GM19238 (cell line): ENCODE measurements at regions not wholly inside any gene's neighbourhood (a gene's known extent, or its start where the extent isn't known, plus 50 kb on each side); places are given as distances from the start of the nearest gene placed in this dataset.
"Not testable (repeated sequence)": the region's sequence is repeated elsewhere in the genome, so short reads cannot be mapped to it uniquely, and the experiment has no call there.

Experiments
- DNase-seq: peaks from one replicate; pipeline ENCODE4 v3.0.0; 2011; ENCODE audit warnings: low spot score; ENCODE audit not compliant: insufficient read length

DNA sequence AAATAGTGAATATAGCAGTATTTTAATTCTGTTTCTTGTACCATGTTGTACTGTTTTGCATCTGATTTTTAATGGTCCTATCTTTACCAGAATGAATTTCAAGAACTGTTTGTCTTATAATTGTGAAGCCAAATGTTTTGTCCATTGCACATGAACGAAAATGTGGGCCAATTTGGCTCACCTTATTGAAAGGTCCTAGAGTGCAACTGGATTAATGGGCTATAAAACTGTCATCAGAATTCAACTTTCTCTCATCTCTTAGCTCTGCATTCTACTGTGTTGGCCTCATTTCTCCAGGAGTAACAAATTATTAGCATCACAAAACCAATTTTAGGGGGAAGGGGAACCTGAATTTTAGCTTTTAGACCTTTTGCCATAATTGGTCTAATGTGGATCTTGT lies 179.4 kb upstream of the NUDT12 start:
- no peak for DNase-seq

DNA sequence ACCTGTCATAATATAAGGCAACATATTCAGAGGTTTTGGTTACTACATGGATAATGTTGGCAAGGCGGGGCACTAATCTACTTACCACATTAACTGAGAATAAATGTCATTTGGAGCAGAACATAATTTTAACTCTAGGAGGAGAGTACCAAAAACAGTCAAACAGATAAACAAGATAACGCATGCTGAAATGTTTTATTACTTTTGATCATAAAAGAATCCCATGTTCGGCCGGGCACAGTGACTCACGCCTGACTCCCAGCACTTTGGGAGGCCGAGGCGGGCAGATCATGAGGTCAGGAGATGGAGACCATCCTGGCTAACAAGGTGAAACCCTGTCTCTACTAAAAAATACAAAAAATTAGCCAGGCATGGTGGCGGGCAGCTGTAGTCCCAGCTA lies 173.8 kb upstream of the NUDT12 start:
- DNase-seq: not testable (repeated sequence)

DNA sequence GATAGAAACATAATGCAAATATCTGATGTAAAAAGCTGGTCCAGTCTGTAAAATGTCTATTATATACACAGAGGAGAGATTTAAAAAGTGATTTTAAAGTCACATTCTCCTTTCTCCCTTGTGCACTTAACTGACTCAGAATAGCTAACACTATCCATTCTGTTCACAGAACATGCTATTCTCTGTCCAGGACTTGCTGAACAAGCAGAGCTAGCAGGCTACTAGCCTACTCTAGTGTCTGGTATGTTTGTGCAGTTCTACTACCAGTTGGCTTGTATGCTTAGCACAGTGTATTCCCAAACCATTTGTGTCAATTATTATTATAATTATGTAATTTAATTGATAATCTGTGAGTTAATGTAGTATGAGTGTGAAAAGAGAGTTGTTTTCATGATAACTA lies 161.7 kb upstream of the NUDT12 start:
- no peak for DNase-seq

DNA sequence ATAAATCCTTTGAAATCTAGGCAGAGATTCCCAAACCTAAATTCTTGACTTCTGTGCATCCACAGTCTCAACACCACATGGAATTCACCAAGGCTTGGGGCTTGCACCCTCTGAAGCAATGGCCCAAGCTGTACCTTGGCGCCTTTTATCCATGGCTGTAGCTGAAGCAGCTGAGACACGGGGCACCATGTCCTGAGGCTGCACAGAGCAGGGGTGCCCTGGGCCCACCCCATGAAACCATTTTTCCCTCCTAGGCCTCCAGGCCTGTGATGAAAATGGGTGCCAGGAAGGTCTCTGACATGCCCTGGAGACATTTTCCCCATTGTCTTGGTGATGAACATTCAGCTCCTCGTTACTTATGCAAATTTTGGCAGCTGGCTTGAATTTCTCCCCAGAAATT lies 158.6 kb upstream of the NUDT12 start:
- DNase-seq: no peak

DNA sequence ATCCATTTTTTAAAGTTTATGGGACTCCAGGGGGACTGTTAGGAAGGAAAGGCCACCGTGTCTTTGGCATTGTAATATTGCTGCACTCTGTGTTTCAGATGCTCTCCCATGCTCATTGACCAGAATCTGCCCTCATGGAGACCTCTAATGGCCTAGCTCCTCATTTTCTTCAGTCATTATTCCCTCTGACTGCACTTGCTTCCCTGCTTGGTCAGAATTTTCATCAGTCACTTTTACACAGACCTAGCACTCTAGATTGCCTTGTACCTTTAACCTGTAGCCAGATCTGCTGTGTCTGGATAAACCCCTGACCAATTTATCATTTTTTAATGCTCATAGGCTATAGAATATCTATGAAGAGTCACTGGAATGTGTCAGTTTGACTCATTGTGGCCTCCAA lies 155.5 kb upstream of the NUDT12 start:
- DNase-seq: no peak

DNA sequence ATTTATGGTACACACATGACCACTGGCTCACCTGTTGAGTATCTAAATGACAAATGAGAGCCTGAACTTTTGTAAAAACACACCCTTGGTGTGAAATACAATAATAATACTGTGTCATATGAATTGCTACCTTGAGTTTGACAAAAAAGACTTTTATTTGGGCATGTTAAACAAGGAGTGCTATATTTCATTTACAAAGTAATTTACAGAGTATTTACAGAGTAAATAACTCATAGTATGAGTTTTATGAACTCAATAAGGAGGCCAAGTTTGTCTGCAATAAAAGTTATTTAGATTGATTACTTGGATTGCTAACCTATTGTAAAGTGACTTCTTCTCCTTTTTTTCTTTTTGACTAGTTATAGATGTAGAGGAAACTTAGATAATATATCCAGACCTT lies 146.0 kb upstream of the NUDT12 start:
- no peak for DNase-seq

DNA sequence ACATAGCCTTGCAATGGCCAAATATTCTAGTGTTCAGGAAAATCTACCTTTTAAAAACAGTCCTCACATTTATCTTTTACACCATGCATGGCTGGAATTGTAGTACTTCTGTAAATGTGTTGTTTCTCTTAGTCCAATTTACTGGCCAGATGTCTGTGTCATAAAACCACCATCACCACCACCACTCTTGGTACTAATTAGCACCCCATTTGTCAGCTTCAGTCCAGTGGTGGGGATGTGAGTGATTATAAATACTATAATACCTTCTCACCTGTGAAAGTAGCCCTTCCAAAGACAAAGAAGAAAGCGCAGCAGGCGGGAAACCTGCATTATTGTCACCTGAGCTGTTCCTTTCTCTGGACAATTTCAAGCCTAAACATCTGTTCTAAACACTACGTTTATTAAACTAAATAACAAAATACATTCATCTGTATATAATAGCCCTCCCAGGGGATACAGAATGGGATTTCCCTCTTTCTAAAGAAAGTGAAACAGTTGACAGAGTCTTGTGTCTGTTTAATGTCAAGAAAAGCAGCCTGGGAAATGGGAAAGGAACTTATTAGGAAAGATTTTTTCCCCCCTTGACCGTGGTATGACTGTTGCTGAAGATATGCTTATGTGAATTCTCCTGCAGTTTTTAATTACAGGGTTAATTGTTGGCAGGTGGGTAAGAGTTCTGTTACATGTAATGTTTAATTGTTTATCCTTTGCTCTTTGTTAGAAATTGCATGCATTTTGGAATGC lies 144.5 kb upstream of the NUDT12 start:
- DNase-seq: no peak

DNA sequence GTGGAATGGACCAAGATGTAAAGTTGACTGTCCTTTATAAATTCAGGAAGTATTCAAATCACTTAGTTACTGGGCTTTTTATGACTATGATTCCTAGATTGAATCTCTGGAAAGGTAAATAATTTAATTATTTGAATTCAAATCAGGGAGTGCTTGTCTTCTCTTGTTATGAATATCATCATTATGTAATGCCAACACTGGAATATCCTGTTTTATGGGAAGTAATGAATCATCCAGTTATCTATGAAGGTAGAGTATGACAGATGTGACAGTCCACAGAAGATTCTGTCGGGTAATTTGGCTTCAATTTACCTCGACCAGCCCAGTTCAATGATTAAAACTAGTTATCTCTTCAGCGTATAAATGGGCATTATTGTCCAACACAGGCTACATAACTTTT lies 141.0 kb upstream of the NUDT12 start:
- no peak for DNase-seq

DNA sequence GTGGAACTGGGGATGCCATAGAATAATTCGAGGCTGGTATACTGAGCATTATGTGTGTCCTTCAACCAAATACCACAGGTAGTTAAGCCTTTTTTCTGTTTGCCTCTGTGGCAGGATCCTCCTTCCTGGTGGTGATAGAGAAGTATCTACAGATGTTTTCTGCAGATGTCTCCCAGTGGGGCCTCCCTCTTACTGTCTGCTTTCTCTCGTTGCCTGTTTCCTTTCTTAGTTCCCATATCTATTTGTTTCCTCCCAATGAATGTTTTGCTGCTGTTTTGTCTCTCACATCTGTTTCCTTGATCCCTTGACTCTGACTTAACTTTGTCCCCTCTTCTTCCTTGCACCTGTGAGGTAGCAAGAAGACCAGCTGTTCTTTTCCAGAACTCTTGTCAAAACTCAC lies 130.9 kb upstream of the NUDT12 start:
- DNase-seq: no peak

DNA sequence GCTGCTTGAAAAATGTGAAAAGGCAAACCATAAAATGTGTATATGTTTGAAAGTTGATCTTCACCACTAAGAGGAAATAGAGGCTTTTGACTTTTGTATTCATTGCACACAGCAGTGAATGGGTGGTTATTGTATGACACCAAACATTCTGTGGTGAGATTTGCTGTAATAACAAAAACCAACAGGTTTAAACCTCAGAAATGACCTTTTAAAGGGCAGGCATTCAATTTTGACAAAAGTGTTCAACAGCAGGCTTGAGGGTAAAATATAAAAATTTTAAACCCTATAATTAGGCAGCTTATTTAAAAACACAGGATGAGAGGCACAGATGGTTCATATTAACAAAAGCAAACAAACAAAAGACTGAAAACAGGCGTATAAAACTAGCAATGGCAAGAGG lies 128.1 kb upstream of the NUDT12 start:
- no peak for DNase-seq

DNA sequence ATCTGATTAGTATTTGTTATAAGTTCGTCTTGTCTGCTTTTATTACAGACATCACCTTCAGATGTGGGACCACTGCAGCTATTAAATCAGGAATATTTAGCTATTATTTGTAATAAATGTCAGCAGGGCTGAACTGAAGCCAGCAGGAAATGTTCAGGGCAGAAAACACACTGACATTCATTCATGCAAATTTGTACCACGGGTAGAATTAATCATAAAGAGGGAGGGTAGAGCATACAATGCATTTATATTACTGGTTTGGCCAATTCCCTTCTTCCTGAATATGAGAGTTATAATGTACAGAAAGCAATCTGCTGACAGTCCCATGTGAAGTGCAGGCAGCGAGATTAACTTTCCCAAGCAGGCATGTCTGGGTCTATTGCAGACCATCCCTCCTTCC lies 117.3 kb upstream of the NUDT12 start:
- no peak for DNase-seq

DNA sequence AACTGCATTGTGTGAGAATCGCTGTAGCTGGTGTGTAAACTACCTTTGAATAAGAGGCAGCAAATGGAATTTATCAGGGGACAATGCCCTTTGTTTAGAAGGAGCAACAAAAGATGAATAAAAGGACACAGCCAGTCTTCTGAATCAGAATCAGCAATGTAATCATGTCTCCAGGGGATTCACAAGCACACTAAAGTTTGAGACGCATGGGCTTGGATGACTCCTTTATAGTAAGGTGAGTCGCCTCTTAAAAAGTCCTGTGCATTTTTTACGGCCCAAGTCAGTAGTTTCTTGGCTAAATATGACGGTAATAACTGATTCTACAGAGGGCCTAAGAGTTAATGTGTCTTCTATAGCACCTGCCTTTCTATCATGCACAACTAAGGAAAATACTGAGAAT lies 113.6 kb upstream of the NUDT12 start:
- DNase-seq: not testable (repeated sequence)

DNA sequence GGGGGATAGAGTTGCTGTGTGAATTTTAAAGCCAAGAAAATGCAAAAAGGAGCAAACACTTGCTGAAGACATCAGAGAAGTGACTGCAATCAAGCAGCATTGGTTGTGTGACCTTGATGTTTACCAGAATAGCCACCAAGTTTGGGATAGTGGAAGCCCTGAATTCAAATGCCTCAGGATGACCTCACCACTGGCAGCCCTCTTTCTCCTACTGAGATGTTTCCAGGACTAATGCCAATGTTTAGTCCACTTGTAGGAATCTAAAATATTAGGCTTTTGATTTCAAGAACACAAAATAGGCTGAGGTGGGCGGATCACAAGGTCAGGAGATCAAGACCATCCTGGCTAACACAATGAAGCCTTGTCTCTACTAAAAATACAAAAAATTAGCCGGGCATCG lies 112.2 kb upstream of the NUDT12 start:
- DNase-seq: no peak

DNA sequence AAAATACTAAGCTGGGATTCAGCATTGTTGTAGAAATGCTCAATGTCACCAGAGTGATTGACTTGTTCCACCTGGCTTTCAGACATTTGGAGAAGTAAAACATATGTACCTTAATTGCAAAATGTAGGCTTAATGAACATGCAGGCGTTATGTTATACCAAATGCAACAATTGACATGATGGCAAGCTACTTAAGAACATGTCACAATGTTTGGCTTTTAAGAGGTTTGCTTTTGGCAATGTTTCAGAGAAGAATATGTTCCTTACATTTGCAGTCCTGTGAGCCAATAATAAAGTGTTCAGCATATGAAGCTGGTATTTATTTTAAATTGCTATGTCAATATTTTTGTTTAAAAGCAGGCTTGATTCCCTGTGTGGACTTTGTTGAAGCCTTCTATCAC lies 111.7 kb upstream of the NUDT12 start:
- no peak for DNase-seq

DNA sequence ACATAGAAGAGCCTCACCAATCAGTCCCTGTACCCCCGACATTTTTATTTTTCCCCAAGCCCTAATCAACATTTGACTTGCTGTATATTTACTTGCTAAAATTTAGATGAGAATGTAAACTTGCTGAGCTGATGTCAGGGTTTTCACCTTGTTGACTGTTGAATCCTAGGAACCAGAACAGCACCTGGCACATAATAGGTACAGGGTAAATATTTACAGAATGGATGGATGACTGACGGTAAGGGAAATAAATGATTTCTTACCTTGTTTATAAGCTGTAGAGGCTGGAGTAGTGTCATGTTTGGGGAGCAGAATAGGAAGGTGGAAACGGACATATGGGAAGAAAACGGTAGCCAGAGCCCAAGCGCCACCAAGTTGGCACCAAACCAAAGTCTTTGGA lies 107.0 kb upstream of the NUDT12 start:
- no peak for DNase-seq

DNA sequence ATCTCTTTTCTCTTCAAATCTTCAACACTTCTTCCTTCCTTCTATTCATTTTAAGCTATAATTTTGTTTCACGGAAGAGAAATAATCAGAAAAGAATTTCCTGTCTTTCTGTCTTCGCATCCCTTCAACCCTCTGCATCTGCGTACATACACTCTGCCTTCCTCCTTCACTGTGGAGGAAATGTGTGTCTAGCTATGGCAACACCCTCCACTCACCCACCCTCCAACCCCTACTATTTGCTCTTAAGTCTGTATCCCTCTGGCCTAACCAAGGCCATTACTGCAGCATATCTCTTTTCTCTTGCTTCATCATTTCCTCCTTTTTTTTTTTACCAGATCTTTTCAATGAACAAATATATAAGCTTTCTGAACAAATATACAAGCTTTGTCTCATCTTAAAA lies 105.7 kb upstream of the NUDT12 start:
- DNase-seq: no peak

DNA sequence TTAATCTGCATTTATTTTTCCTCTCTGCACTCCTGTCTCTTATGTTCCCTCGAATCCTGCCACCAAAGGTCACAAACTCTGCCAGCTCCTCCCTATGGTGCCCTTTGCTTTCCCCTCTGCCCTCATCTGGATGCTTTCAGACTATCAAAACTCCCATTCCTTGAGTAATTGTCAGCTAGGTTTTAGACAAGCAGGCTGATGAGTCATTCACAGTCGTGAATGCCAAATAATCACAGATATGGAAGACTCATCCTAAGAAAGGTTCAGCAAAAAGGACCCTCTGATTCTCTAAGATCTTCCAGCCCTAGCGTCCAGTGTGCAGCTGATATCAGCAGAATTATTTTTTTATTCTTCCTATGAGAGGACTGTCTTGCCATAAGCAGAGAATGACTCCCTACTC lies 104.5 kb upstream of the NUDT12 start:
- DNase-seq: no peak

DNA sequence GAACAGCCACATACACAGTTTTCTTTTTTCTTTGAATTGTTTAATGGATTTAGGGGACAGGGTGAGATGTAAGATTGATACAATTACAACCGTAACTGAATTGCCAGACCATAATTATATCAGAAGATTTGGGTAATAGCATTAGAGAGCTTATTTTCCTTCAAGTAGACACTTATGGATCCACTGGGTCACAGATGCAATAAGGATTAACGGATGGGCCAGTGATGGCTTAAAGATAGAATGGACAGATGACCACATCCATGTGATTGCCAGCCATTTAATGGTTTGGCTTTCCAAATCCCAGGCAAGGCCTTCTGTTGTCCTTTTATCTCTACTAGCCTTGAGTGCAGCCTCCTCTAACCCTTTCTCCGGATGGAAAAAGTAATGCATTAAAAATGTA lies 94.7 kb upstream of the NUDT12 start:
- no peak for DNase-seq

DNA sequence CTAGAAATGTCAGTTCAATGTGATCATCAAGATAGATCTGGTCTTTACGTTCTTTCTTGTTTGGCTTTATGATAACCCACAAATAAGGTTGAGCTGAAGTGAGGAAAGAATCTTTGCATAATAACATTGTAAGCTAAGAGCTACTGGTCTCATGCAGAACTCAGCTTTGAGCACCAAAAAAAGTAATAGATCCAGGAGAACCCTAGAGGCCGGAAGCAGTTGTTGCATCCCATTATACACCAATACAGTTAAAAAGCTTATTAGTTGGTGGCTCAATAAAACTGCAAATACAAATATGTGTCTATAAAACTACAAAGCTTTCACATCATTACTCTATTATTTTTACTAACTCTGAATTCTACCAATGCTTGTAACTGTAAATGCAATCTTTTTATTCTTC lies 85.5 kb upstream of the NUDT12 start:
- DNase-seq: no peak

DNA sequence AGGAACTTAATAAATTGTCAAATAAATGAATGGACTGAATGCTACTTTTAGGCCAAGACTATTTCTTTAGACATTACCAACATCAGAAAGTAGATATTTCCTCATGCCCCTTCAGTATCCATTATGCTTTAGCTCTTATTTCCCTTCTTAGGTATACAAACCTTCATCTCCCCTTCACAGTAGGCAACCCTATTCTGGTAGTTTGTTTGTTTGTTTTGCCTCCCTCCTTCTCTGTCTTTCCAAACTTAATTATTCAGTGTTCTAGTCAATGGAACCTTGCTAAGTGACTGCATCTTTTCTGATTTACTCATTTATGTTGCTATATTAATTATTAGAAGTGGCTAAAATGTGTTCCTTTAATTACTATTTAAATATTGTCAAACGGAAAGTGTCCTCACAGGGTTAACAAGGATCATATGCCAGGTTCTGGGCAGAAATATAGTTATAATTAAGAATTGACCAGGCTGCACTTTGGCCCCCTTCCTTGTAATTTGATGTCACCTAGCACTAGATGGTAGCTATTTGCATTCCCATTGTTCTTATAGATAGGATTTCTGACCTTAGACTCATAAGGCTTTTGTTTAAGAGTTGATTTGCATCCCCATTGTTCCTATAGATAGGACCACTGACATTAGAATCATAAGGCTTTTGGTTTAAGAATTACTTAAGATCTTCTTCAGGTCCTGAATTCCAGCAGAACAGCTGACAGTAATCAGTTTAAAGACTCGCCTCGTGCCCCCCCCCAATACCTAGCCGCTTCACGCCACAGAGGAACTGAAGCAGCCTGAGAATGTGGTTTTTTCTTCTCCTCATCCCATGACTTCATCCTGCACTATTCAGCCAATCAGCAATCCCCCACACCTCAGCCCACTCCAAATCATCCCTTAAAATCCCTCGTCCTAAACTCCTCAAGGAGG lies 84.4 kb upstream of the NUDT12 start:
- DNase-seq: no peak

DNA sequence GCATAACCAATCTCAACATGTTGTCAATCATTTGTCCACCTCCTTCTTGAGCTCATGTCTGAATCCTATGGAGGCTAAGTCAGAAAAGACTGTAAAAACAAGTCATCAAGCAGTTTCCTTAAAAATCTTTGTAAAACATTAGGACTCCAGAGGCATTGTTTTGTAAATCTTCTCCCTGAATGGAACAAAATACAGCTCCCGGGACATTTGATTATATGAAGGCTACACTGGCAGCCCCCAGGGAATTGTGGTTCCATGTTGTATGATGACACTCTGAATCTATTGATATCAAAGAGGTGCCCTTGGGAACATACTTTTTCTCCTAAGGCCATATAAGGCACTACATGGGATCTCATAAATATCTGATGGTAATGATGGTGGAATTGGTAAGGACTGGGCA lies 83.2 kb upstream of the NUDT12 start:
- DNase-seq: no peak

DNA sequence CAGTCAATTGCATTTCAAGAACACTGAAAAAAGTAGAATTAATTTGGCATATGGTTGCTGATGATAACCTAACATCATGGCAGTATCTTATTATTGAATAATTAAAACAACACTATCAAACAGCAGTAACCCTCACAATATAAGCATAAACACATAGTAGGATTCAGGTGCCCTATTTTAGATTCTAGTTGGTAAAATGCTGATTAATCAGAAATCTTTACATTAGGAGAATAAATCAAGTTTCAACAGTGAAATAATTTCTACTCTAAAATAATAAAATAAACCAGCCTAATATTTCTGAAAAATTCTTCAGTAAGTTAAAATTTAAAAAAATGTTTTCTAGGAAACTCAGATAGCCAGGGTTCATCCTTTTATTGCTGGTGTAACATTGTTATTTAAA lies 76.4 kb upstream of the NUDT12 start:
- DNase-seq: no peak

DNA sequence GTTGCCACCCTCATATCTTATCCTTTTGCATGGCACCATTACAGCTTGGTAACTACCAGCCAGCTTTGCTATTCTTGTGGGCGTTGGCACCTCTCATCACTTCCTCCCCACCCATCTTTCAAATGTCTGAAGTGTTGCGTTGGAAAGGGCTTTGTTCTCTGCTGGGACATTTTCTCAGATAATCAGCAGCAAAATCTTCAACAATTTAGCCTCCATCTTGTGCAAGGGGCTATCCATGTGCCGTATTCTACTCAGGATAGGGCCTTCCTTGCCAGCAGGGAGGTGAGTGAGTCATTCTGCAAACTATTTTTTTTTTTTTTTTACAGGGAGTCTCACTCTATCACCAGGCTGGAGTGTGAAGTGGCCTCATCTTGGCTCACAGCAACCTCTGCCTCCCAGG lies 62.1 kb upstream of the NUDT12 start:
- DNase-seq: no peak
